Small intestine (tissue), 7 donors: ENCODE measurements at regions not wholly inside any gene's neighbourhood (a gene's known extent, or its start where the extent isn't known, plus 50 kb on each side); places are given as distances from the start of the nearest gene placed in this dataset.

Source experiments
- DNase-seq, 2 donors: peaks; one replicate each; pipeline versions ENCODE4 v3.0.0 to v3.0.0-alpha.2; 2013
- FAIRE-seq: peaks from 2 replicates; lab custom pipeline; 2012; peaks lifted over from hg19 to GRCh38; lab: Jason Lieb, UNC
- H3K27ac ChIP-seq, 3 donors: one replicate each; pipeline ENCODE4 v1.5.1; 2013; ENCODE audit warnings: low read length in 2 of 3, mild to moderate bottlenecking in 2 of 3, control low read depth in 1 of 3, inconsistent platforms in 1 of 3, low read depth in 1 of 3, moderate library complexity in 1 of 3
- H3K27me3 ChIP-seq, 3 donors: one replicate each; pipeline ENCODE4 v1.6.1; 2013; ENCODE audit warnings: low read length in 3 of 3, inconsistent platforms in 1 of 3; ENCODE audit not compliant: control insufficient read depth in 3 of 3, insufficient read depth in 3 of 3
- H3K36me3 ChIP-seq, 3 donors: one replicate each; pipeline ENCODE4 v1.6.1; 2013; ENCODE audit warnings: low read length in 3 of 3, inconsistent platforms in 1 of 3, low read depth in 1 of 3, mild to moderate bottlenecking in 1 of 3, moderate library complexity in 1 of 3; ENCODE audit not compliant: control insufficient read depth in 3 of 3, insufficient read depth in 2 of 3
- H3K4me1 ChIP-seq, 3 donors: one replicate each; pipeline ENCODE4 v1.6.1; 2013; ENCODE audit warnings: low read length in 2 of 3, inconsistent platforms in 1 of 3, low read depth in 1 of 3, mild to moderate bottlenecking in 1 of 3, moderate library complexity in 1 of 3; ENCODE audit not compliant: control insufficient read depth in 3 of 3, insufficient read depth in 2 of 3
- H3K4me3 ChIP-seq, 3 donors: one replicate each; pipeline ENCODE4 v1.5.1; 2013; ENCODE audit warnings: low read length in 3 of 3, control low read depth in 1 of 3, inconsistent platforms in 1 of 3, low read depth in 1 of 3, mild to moderate bottlenecking in 1 of 3, moderate library complexity in 1 of 3
- H3K9me3 ChIP-seq, 2 donors: one replicate each; pipeline ENCODE4 v1.6.1; 2013; ENCODE audit warnings: low read depth in 1 of 2, low read length in 1 of 2; ENCODE audit not compliant: control insufficient read depth in 2 of 2, insufficient read depth in 1 of 2
- WGBS, 3 donors: extraction: QIAGEN DNeasy Blood & Tissue Kit; methylation state at CpG; one replicate each; pipeline ENCODE4 v1.1.7; 2013; 5-methylcytosine and 5-hydroxymethylcytosine counted together
- donor health status: healthy with polysubstance abuse.
- donor health status: control.
- donor health status: control.
- donor health status: Bipolar disorder and iron deficiency.
- donor health status: healthy.

DNA sequence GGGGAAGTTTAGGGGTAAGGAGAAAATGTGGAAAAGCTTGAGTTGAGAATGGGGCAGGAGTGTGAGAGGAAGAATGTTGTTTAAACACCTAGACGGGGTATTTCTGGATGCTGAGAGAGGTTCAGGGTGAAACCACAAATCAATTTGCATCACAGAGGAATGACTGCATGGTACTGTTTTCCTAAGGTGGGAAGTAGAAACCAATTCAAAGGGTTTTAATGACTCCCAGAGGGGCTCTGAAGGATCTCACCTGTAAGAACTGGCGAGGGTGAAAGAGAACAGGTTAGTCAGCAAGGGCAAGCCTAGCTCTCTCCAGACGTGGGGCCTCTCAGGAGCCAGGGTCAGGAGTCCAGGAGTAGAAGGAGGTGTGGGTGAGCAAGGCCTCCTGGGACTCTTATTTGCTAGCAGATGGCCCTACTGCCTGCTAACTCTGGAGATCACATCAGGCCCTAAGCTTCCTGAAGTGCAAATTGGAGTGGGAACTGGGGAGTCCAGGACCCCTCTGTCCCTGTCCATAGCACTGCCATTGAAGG lies 133.0 kb upstream of the CELF4 start:
- Histone ChIP-seq H3K27me3 (no peaks in the 10 kb centered on the region), H3K4me1 (peaks cover 0 to 9% (median 0%) of the 10 kb centered on the region in 3 donors), H3K9me3 (no peaks in the 10 kb centered on the region), H3K27ac (peak overlapping the region in 1 of 3 donors; percentile 2), H3K36me3 (no peaks in the 10 kb centered on the region), H3K4me3 (no peak overlapping the region)
- WGBS, 3 donors = 23 to 38% (median 26%) methylated on average over 3 of the region's 3 CpGs
- no peak for FAIRE-seq
- peak in 1 of 2 donors; percentile 33 for DNase-seq

DNA sequence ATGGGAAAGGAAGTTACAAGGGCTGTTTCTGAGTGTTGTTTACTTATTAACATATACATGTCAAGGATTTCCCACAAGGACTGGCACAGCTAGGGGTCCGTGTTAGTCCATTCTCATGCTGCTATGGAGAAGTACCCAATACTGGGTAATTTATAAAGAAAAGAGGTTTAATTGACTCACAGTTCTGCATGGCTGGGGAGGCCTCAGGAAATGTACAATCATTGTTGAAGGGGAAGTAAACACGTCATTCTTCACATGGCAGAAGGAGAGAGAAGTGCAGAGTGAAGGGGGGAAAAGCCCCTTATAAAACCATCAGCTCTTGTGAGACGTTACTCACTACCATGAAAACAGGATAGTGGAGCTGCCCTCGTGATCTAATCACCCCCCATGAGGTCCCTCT lies 128.9 kb upstream of the CELF4 start:
- Histone ChIP-seq H3K4me3 (no peak overlapping the region), H3K27ac (no peak overlapping the region), H3K4me1 (peaks cover 0 to 9% (median 0%) of the 10 kb centered on the region in 3 donors), H3K27me3 (no peaks in the 10 kb centered on the region), H3K9me3 (no peaks in the 10 kb centered on the region), H3K36me3 (no peaks in the 10 kb centered on the region)
- FAIRE-seq = no peak
- 19 to 24% (median 20%) methylated on average over 4 of the region's 4 CpGs for WGBS, 3 donors
- DNase-seq = no peak

DNA sequence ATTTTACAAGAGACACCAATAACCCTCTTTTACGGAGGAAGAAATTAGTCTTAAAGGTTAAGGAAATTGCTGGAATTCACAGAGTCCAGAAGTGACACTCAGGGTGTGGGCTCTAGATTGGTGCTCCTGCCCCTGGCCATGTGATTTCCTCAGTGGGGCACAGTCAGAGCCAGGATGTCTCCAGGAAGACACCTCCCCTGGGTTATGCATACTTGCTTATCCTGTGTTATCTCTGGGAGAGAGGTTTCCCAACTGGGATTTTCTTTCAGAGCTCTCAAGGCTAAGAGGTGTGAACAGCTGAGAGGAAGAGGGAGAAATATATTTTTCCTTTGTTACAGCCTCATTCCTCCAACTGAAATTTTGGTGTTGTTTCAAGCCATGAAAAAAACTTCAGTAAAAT lies 125.6 kb upstream of the CELF4 start:
- Histone ChIP-seq H3K9me3 (no peaks in the 10 kb centered on the region), H3K4me1 (no peaks in the 10 kb centered on the region), H3K36me3 (no peaks in the 10 kb centered on the region), H3K27ac (no peak overlapping the region), H3K27me3 (no peaks in the 10 kb centered on the region), H3K4me3 (no peak overlapping the region)
- FAIRE-seq = no peak
- WGBS, 3 donors = 71 to 86% (median 83%) methylated on average over 1 of the region's 1 CpG
- DNase-seq = no peak

DNA sequence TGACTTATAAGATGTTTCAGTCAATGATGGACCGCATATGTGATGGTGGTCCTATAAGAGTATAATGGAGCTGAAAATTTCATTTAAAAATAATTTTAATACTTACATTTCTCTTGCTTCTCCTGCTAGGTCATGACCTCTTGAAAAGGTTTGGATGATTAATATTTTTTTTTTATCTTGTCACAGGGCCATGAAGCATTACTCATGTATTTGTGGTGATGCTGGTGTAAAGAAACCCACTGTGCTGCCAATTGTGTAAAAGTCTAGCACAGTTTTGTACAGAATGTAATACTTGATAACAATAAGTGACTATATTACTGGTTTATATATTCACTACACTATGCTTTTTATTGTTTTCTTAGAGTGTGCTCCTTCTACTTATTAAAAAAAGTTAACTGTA lies 124.2 kb upstream of the CELF4 start:
- 55 to 87% (median 85%) methylated on average over 1 of the region's 1 CpG for WGBS, 3 donors
- H3K36me3 ChIP-seq = no peaks in the 10 kb centered on the region
- no peaks in the 10 kb centered on the region for H3K27me3 ChIP-seq
- H3K4me1 ChIP-seq = no peaks in the 10 kb centered on the region
- DNase-seq = no peak
- no peak overlapping the region for H3K27ac ChIP-seq
- no peak for FAIRE-seq
- no peak overlapping the region for H3K4me3 ChIP-seq
- no peaks in the 10 kb centered on the region for H3K9me3 ChIP-seq

DNA sequence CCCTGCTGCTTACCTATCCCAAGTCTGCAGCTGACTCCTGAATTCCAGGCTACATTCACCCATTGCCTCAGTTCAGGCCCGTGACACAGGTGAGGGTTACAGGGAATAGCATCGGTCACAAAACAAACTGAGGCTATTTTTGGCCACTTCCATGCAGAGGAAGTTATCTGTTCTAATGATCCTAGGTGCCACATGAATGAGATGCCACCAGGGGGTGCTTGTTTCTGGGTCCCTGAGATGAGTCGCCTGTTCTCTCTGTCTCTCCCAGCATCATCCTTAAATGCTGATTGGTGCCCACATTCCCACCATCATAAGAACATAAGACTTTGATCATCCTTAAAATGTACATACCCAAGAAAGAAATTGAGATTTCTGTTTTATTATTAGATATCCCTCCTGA lies 119.0 kb upstream of the CELF4 start:
- no peak for FAIRE-seq
- 76 to 81% (median 76%) methylated on average over 3 of the region's 3 CpGs for WGBS, 3 donors

DNA sequence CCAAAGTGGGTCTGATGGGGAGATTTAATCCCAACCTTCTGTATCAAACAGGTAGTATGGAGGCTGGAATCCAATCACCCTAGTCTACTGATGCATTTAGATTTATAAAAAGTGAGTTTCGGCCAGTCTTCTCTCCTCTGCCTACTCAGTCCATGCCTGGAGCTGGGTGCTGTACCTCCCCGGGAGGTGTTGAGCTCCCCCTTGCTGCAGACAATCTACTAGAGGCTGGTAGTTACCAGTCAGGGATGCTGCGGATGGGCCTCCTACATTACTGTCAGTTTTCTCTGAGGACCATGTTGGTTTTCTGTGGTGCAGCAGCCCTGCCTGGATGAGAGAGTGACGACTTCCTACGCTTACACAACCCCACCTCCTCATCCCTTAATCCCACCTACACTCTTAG lies 118.6 kb upstream of the CELF4 start:
- FAIRE-seq (no peak), DNase-seq (no peak)
- WGBS, 3 donors = 69 to 82% (median 77%) methylated on average over 5 of the region's 5 CpGs
- H3K27ac ChIP-seq = no peak overlapping the region
- no peaks in the 10 kb centered on the region for H3K4me1 ChIP-seq
- no peak overlapping the region for H3K4me3 ChIP-seq
- H3K36me3 ChIP-seq = no peaks in the 10 kb centered on the region
- no peaks in the 10 kb centered on the region for H3K27me3 ChIP-seq
- H3K9me3 ChIP-seq = no peaks in the 10 kb centered on the region

More for the DNA sequence above, 119.0 kb upstream of the CELF4 start:
- Histone ChIP-seq H3K9me3 (no peaks in the 10 kb centered on the region), H3K4me3 (no peak overlapping the region), H3K4me1 (no peaks in the 10 kb centered on the region), H3K27ac (no peak overlapping the region), H3K36me3 (no peaks in the 10 kb centered on the region), H3K27me3 (no peaks in the 10 kb centered on the region)
- DNase-seq = no peak

DNA sequence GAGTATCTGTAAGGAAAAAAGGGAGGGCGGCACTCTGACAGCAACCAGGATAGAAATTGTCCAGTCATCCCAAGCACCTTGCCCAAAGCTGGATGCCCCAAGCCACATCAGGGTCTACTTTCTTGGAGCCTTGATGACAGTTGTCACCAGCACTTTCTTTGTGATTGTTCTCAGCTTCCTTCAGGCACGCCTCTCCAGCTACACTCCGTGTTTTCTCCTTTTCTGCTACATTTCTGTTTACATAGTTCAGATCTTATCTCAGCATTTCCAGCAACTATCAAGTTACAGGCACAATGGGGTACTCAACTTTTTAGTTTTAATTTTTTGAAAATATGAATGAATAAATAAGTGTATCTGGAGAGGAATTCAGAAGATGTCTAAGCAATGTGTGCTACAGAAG lies 115.3 kb upstream of the CELF4 start:
- no peaks in the 10 kb centered on the region for H3K36me3 ChIP-seq
- WGBS, 3 donors = 31 to 44% (median 43%) methylated on average over 3 of the region's 3 CpGs
- H3K4me1 ChIP-seq = no peaks in the 10 kb centered on the region
- H3K9me3 ChIP-seq = no peaks in the 10 kb centered on the region
- H3K27me3 ChIP-seq = no peaks in the 10 kb centered on the region
- no peak overlapping the region for H3K4me3 ChIP-seq
- no peak for FAIRE-seq
- DNase-seq = no peak
- no peak overlapping the region for H3K27ac ChIP-seq

DNA sequence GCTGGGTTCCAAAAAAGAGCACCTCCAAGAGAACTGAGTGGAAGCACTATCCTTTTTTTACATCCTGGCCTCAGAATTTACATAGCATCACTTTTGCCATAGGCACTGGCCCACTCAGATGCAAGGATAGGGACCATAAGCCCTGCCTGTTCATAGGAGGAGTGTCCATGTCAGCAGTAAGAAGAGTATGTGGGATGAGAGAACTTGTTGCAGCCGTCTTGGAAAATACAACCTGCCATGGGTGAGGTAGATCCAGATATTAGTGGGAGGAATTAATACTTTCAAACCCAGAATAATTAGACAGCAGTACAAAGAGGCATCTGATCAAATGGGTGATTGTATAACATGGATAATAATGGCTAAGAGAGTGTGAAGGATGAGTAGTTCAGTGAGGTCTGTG lies 110.7 kb upstream of the CELF4 start:
- H3K27me3 ChIP-seq = no peaks in the 10 kb centered on the region
- H3K4me1 ChIP-seq = no peaks in the 10 kb centered on the region
- no peaks in the 10 kb centered on the region for H3K9me3 ChIP-seq
- no peak overlapping the region for H3K4me3 ChIP-seq
- no peaks in the 10 kb centered on the region for H3K36me3 ChIP-seq
- H3K27ac ChIP-seq = no peak overlapping the region
- DNase-seq (no peak), FAIRE-seq (no peak)
- WGBS, 3 donors = 75 to 89% (median 86%) methylated on average over 1 of the region's 1 CpG

DNA sequence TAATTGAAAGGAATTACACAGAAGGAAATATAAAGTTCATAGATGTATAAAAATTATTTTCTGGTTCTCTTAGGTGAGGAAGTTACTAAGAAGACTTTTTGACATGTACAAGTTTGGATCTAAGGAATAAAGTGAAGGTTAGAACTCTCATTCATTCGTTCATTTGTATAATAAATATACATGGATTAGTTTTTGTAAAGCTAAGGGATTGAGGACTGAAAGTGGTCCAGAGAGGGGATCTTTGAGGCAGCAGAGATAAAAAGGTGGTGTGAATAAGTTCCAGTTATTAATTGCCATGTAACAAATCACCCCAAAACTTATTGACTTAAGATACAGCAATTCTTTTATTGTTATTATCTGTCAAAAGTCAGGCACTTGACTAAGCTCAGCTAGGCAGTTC lies 110.1 kb upstream of the CELF4 start:
- Histone ChIP-seq H3K36me3 (no peaks in the 10 kb centered on the region), H3K27me3 (no peaks in the 10 kb centered on the region), H3K27ac (no peak overlapping the region), H3K4me1 (no peaks in the 10 kb centered on the region), H3K9me3 (no peaks in the 10 kb centered on the region), H3K4me3 (no peak overlapping the region)
- 61 to 73% (median 66%) methylated on average over 1 of the region's 1 CpG for WGBS, 3 donors
- DNase-seq (no peak), FAIRE-seq (no peak)
